ENCODE measurements at regions not wholly inside any gene's neighbourhood (a gene's known extent, or its start where the extent isn't known, plus 50 kb on each side); places are given as distances from the start of the nearest gene placed in this dataset.

DNA sequence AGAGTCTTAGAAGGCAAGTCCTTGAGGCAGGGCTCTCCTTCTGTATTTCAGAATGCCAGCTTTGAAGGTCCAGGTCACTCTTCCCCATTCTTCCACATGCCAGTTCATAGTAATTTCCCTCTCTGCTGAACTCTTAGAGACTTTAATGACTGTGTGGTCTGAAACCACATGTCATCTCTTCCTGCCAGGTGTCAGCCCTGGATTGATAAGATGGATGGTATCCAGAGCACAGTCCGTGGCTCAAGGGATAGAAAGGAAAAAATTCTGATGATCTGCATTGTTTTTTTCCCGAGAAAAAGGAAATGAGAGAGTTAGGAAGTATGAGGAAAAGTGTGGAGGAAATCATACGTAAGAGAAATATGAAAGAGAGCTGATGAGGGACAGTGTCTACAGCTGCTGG is 250.9 kb downstream of the TPBG start:
- TF ChIP-seq EZH2 (IDR thresholded peaks at IDR 0.05; ENCODE audit: low read length, missing control alignments): no peak
- TF ChIP-seq, protein P1, sequence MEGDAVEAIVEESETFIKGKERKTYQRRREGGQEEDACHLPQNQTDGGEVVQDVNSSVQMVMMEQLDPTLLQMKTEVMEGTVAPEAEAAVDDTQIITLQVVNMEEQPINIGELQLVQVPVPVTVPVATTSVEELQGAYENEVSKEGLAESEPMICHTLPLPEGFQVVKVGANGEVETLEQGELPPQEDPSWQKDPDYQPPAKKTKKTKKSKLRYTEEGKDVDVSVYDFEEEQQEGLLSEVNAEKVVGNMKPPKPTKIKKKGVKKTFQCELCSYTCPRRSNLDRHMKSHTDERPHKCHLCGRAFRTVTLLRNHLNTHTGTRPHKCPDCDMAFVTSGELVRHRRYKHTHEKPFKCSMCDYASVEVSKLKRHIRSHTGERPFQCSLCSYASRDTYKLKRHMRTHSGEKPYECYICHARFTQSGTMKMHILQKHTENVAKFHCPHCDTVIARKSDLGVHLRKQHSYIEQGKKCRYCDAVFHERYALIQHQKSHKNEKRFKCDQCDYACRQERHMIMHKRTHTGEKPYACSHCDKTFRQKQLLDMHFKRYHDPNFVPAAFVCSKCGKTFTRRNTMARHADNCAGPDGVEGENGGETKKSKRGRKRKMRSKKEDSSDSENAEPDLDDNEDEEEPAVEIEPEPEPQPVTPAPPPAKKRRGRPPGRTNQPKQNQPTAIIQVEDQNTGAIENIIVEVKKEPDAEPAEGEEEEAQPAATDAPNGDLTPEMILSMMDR (conservative IDR thresholded peaks at IDR 0.05 in 1 of 2, IDR thresholded peaks at IDR 0.05 in 1 of 2; ENCODE audit: low read depth in 1 of 2, low read length in 2 of 2): no peak

All from fibroblast of lung (primary cell).